ENCODE measurements at regions not wholly inside any gene's neighbourhood (a gene's known extent, or its start where the extent isn't known, plus 50 kb on each side); places are given as distances from the start of the nearest gene placed in this dataset.

DNA sequence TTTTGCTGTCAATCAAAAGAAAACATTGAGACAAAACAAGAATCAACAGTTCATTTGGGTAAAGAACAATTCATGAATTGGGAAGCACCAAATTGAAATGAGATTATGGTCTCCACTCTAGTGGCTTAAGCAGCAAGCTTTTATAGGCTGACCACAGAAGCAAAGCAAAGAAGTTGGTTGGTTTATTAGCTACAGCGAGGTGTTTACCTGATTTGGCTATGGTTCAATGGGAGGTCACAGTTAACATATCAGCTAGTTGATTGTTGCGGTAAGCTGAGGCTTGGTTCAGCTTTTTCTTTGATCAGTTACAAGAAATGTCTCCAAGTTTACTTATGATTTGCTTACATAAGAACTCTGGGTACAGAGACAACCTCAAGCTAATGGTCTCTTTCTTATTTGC is 640.5 kb upstream of the GOLIM4 start:
- Histone ChIP-seq H3K4me1 (ENCODE audit: low read depth) (no peaks in the 10 kb centered on the region), H3K36me3 (ENCODE audit: low read depth) (no peaks in the 10 kb centered on the region), H3K4me3 (no peak overlapping the region), H3K9me3 (peaks cover 4% of the 10 kb centered on the region)
- TF ChIP-seq, protein P1, sequence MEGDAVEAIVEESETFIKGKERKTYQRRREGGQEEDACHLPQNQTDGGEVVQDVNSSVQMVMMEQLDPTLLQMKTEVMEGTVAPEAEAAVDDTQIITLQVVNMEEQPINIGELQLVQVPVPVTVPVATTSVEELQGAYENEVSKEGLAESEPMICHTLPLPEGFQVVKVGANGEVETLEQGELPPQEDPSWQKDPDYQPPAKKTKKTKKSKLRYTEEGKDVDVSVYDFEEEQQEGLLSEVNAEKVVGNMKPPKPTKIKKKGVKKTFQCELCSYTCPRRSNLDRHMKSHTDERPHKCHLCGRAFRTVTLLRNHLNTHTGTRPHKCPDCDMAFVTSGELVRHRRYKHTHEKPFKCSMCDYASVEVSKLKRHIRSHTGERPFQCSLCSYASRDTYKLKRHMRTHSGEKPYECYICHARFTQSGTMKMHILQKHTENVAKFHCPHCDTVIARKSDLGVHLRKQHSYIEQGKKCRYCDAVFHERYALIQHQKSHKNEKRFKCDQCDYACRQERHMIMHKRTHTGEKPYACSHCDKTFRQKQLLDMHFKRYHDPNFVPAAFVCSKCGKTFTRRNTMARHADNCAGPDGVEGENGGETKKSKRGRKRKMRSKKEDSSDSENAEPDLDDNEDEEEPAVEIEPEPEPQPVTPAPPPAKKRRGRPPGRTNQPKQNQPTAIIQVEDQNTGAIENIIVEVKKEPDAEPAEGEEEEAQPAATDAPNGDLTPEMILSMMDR (IDR thresholded peaks at IDR 0.05), result no peak
- intact Hi-C loops (cut with DNase I, micrococcal nuclease), result no loop called here
- no peak for ATAC-seq
- no peak for DNase-seq

DNA sequence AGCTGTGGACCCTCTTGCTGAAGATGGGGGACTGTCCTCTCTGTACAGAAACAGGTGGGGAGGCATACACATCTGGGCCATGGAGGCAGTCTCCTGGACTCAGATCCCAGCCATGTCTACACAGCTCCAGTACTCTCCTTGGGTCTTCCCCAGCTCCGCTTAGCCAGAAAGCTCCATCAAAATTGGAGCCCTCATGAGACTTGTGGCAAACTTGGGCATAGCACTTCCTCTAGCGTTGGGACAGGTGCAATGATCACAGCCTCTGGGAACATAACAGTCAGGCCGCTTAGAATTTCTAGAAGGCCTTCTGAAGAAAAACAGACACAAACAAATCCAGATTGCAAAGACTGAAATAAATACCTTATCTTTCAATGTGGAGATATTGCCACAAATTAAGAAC is 634.3 kb upstream of the GOLIM4 start:
- TF ChIP-seq, protein P1 (IDR thresholded peaks at IDR 0.05), result no peak
- DNase-seq, result no peak
- Histone ChIP-seq H3K4me1 (ENCODE audit: low read depth) (no peaks in the 10 kb centered on the region), H3K4me3 (no peak overlapping the region), H3K36me3 (ENCODE audit: low read depth) (no peaks in the 10 kb centered on the region), H3K9me3 (peaks cover 4% of the 10 kb centered on the region)
- intact Hi-C loops (cut with DNase I, micrococcal nuclease), result no loop called here
- no peak for ATAC-seq

DNA sequence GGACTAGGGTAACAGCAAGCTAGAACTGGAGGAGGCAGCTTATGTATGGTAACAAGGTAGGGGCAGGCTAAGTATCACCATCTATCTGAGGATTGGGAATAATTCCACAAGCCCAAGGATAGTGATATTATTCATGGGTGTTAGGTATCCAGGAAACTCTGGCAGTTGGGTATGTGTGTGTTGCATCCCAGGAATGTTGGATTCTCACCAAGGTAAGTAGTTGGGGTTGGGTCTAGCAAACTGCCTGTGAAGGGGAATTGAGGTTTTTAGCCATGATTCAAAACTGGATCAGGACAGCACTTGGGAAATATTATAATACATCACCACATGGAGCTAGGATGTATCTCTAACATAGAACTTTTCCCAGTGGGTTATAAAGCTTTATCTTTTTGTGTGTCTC is 626.4 kb upstream of the GOLIM4 start:
- no peaks in the 10 kb centered on the region for H3K36me3 ChIP-seq (ENCODE audit: low read depth)
- intact Hi-C loops (cut with DNase I, micrococcal nuclease), result no loop called here
- no peak for DNase-seq
- H3K4me3 ChIP-seq, result no peak overlapping the region
- TF ChIP-seq, protein P1 (IDR thresholded peaks at IDR 0.05), result no peak
- ATAC-seq, result no peak
- H3K4me1 ChIP-seq (ENCODE audit: low read depth), result no peaks in the 10 kb centered on the region
- no peaks in the 10 kb centered on the region for H3K9me3 ChIP-seq

DNA sequence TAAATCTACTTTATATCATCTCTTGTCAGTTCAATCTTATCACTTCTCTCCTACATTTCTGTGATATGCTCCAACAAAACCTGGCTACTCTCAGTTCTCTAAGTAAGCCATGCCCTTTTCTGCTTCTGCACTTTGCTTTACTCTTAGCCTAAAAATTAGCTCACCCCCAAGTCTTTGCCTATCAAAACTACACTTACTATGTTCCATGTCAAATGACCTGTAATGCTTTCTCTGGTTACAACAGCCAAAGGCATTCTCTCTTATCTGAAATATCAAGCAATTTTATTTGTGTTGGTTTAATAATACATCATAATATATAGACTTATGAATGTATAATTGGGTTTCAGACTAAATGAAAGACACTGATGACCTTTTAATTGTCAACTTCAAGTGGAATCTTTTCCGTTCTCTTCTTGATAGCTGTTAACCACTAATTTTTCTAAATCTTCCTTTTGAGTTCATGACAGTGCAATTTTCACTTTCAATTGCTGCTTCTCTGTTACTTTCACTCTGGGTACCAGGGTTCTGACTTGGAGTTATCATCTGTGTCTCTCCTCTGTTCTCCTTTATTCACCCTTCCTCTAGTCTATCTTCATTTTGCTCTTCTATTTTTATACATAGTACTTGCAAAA is 619.0 kb upstream of the GOLIM4 start:
- DNase-seq (no peak), ATAC-seq (no peak)
- intact Hi-C loops (cut with DNase I, micrococcal nuclease), result loop anchor here in 1 of 2 donors (2.0 kb wide), 1 partner anchor 22 kb away; no protein-coding TSS in a partner anchor
- H3K4me3 ChIP-seq, result no peak overlapping the region
- no peaks in the 10 kb centered on the region for H3K9me3 ChIP-seq
- no peaks in the 10 kb centered on the region for H3K36me3 ChIP-seq (ENCODE audit: low read depth)
- H3K4me1 ChIP-seq (ENCODE audit: low read depth), result no peaks in the 10 kb centered on the region
- TF ChIP-seq, protein P1 (IDR thresholded peaks at IDR 0.05), result no peak

DNA sequence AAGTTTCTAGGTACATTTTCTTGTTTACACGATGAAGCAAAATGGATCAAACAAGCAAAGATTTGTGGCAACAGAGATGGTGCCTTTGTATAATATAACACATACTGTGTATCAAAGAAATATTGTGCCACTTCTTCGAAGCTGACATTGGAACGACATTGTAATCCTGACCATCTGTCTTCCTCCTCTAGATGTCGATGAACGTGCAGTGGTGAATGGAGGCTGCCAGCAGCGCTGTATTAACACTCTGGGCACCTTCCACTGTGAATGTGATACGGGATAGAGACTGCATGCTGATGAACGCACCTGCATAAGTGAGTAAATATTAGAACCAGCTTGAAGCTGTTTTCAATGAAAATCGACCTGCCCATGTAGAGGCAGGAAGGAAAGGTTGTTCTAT is 613.3 kb upstream of the GOLIM4 start:
- DNase-seq (no peak), ATAC-seq (no peak)
- H3K4me1 ChIP-seq (ENCODE audit: low read depth), result no peaks in the 10 kb centered on the region
- TF ChIP-seq, protein P1 (IDR thresholded peaks at IDR 0.05), result no peak
- intact Hi-C loops (cut with DNase I, micrococcal nuclease), result no loop called here
- H3K4me3 ChIP-seq, result no peak overlapping the region
- H3K36me3 ChIP-seq (ENCODE audit: low read depth), result no peaks in the 10 kb centered on the region
- H3K9me3 ChIP-seq, result no peaks in the 10 kb centered on the region

DNA sequence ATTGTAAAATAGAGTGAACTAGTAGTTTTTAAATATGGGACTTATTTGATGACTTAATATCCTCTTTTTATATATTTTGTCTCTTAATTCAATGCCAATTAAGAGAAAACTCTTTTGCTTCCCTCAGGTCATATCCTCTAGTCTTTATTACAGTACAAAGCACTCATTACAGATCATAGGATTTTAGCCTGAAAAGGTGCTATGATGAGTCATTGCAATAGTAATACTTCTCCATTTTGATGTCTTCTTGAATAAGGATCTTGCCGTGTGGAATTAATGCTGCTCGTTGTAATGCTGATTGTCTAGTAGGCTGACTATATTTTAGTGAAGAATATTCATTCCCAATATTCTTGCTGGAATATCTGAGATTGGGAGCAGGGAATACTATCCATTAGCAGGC is 612.2 kb upstream of the GOLIM4 start:
- ATAC-seq, result no peak
- Histone ChIP-seq H3K4me1 (ENCODE audit: low read depth) (no peaks in the 10 kb centered on the region), H3K9me3 (no peaks in the 10 kb centered on the region), H3K36me3 (ENCODE audit: low read depth) (no peaks in the 10 kb centered on the region), H3K4me3 (no peak overlapping the region)
- TF ChIP-seq, protein P1 (IDR thresholded peaks at IDR 0.05), result no peak
- intact Hi-C loops (cut with DNase I, micrococcal nuclease), result no loop called here
- no peak for DNase-seq
